Heart left ventricle (tissue), 13 donors: ENCODE measurements at regions not wholly inside any gene's neighbourhood (a gene's known extent, or its start where the extent isn't known, plus 50 kb on each side); places are given as distances from the start of the nearest gene placed in this dataset.

Experiments
- CTCF ChIP-seq, 12 donors: fragments of 200-600 bp; sonication (generic) in 4 of 12; IDR thresholded peaks; one replicate each; pipeline versions ENCODE4 v1.5.0 to v1.8.0; 2018 to 2022; ENCODE audit warnings: antibody characterized with exemption in 12 of 12, mild to moderate bottlenecking in 5 of 12
- POLR2A ChIP-seq, 2 donors: fragments of 450-650 bp; IDR thresholded peaks; one replicate each; pipeline ENCODE4 v1.6.1; 2017; ENCODE audit warnings: antibody characterized with exemption in 2 of 2, mild to moderate bottlenecking in 2 of 2, moderate library complexity in 2 of 2
- donor health status: ischemic (EF 13 %, LVEDD 7.1; RV severe dilation, severe dysfunction).
- donor health status: DM: no; HTN: yes; CAD: no.
- donor health status: DM: no; HTN: no; CAD: no.
- donor health status: ischemic (EF 25% LVEDD 6.9; RV normal size, moderate dysfunction).
- donor health status: ischemic (EF 25% LVEDD 5.7; RV mildly dilated, moderate dysfunction).
- donor health status: ischemic (EF 35%, LVEDD 5.7; RV mildly dilated, moderate dysfunction).
- donor health status: nonischemic (EF 11% LVEDD 7.7; RV severe dilation, severe dysfunction).
- donor health status: DM: yes; HTN: yes; CAD: no.
- donor health status: PGD.
- donor health status: ischemic (EF 29% LVEDD 5.4; RV normal size, mild dysfunction).
- donor health status: nonischemic (EF 23%, LVEDD 6.1; RV moderate dilation, normal function).

- no peak for TF ChIP-seq POLR2A (IDR thresholded peaks at IDR 0.05)
- TF ChIP-seq CTCF (IDR thresholded peaks at IDR 0.05), result no peak
These were observed 120.8 kb downstream of the EDN1 start for GRCh38 chr6:12410946-12411345.
